ENCODE measurements at regions not wholly inside any gene's neighbourhood (a gene's known extent, or its start where the extent isn't known, plus 50 kb on each side); places are given as distances from the start of the nearest gene placed in this dataset.

DNA sequence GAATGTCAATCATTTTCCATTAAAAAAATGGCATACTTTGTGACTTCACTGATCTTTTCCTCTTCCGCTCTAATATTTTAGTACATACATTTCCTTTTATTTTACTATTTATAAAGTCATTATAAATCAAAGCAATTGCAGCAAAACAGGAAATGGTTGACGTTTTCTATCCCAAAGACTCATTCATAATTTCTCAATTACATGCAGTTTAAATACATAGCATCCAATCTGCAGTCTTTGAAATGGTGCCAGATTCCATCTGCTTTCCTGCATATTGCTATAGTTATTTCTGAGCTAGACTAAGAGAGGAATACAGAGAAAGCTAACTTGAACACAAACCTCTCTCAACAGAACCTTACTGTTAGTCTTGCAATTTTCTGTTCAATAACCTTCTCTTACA lies 179.8 kb downstream of the ZPLD1 start:
- TF ChIP-seq, protein P1, sequence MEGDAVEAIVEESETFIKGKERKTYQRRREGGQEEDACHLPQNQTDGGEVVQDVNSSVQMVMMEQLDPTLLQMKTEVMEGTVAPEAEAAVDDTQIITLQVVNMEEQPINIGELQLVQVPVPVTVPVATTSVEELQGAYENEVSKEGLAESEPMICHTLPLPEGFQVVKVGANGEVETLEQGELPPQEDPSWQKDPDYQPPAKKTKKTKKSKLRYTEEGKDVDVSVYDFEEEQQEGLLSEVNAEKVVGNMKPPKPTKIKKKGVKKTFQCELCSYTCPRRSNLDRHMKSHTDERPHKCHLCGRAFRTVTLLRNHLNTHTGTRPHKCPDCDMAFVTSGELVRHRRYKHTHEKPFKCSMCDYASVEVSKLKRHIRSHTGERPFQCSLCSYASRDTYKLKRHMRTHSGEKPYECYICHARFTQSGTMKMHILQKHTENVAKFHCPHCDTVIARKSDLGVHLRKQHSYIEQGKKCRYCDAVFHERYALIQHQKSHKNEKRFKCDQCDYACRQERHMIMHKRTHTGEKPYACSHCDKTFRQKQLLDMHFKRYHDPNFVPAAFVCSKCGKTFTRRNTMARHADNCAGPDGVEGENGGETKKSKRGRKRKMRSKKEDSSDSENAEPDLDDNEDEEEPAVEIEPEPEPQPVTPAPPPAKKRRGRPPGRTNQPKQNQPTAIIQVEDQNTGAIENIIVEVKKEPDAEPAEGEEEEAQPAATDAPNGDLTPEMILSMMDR (IDR thresholded peaks at IDR 0.05; ENCODE audit: insufficient read depth, low read depth, low read length) = no peak
- ChIA-PET CTCF (no interaction called here), POLR2A (interaction anchor here (0.6 kb wide), 1 partner anchor 1044 kb away, joined by 3 read pairs; no protein-coding TSS in a partner anchor)
- no peaks in the 10 kb centered on the region for H3K36me3 ChIP-seq (ENCODE audit: control insufficient read depth, insufficient read depth, low read length)
- no peak overlapping the region for H3K4me3 ChIP-seq (ENCODE audit: low read depth, low read length)
- no peaks in the 10 kb centered on the region for H3K27me3 ChIP-seq (ENCODE audit: control insufficient read depth, insufficient read depth, low read length)
- DNase-seq (ENCODE audit: low read depth) = no peak

DNA sequence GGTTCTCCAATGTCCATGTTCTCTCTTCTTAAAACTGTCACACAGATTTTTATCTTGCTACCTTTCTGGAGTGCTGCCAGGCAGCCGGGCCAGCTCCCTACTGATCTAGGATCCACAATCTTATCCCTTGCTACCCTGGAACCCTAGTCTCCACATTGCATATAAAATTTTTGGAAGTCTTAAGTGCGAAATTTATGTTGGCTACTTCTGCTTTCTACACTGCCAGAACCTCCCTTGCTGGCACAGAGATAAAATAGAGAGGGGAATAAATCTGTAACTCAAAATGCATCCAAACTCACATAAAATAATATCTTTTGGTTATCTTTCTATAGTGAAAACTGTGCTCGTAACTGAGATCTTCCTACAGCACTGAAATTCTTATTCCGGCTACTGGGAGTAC lies 182.6 kb downstream of the ZPLD1 start:
- DNase-seq (ENCODE audit: low read depth) = no peak
- TF ChIP-seq, protein P1 (IDR thresholded peaks at IDR 0.05; ENCODE audit: insufficient read depth, low read depth, low read length) = no peak
- Histone ChIP-seq H3K36me3 (ENCODE audit: control insufficient read depth, insufficient read depth, low read length) (no peaks in the 10 kb centered on the region), H3K27me3 (ENCODE audit: control insufficient read depth, insufficient read depth, low read length) (no peaks in the 10 kb centered on the region), H3K4me3 (ENCODE audit: low read depth, low read length) (no peak overlapping the region)
- POLR2A ChIA-PET = no interaction called here
- CTCF ChIA-PET = no interaction called here

DNA sequence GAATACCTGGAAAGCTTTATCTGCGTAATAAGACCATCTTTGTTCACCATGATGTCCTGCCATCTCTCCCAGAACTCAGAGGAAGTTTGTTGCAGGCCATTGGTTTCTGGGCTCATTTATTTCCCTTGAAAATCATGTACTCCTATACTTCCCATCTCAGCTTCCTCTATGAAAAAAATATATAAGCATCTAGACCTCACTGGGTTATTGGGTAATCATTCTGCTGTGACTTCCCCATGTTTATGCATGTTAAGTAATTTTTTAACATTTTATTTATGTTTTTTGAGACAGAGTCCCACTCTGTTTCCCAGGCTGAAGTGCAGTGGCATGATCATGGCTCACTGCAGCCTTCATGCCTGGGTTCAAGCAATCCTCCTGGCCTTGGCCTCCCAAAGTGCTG lies 184.5 kb downstream of the ZPLD1 start:
- CTCF ChIA-PET = no interaction called here
- Histone ChIP-seq H3K4me3 (ENCODE audit: low read depth, low read length) (no peak overlapping the region), H3K36me3 (ENCODE audit: control insufficient read depth, insufficient read depth, low read length) (no peaks in the 10 kb centered on the region), H3K27me3 (ENCODE audit: control insufficient read depth, insufficient read depth, low read length) (no peaks in the 10 kb centered on the region)
- TF ChIP-seq, protein P1 (IDR thresholded peaks at IDR 0.05; ENCODE audit: insufficient read depth, low read depth, low read length) = no peak
- POLR2A ChIA-PET = no interaction called here
- no peak for DNase-seq (ENCODE audit: low read depth)

DNA sequence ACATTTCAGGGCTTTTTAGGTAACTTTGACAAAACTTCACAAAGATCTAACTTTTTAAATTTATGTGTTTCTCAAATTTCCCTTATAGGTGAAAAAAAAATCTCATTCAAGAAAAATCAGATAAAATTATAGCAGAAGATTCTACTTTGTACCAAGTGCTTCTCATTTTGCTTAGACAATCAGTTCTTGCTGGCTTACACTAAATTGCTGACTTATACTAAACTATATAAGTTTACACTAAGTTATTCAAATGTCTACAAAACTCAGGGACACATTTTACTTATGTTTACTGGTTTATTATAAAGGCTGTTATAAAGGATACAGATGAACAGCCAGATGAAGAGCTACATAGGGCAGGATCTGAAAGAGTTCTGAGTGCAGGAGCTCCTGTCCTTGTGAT lies 195.1 kb downstream of the ZPLD1 start:
- CTCF ChIA-PET = no interaction called here
- TF ChIP-seq, protein P1 (IDR thresholded peaks at IDR 0.05; ENCODE audit: insufficient read depth, low read depth, low read length) = no peak
- POLR2A ChIA-PET = no interaction called here

DNA sequence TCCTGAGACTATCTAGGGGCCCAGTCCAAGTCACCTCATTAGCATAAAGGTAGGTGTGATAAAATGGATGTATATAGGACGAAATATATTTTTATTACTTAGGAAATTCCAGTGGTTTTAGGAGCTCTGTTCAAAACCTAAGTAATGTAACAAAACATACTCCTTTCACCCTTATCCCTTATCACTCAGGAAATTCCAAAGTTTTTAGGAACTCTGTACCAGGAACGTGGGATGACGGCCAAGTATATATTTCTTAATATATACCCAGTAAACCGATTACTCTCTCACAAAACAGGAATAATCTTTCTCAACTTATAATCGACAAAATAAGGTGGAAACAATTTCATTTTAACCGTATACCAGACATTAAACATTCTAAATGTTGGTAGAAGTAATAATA lies 195.7 kb downstream of the ZPLD1 start:
- ChIA-PET CTCF (no interaction called here), POLR2A (no interaction called here)
- TF ChIP-seq, protein P1 (IDR thresholded peaks at IDR 0.05; ENCODE audit: insufficient read depth, low read depth, low read length) = no peak
- DNase-seq (ENCODE audit: low read depth) = no peak
- Histone ChIP-seq H3K4me3 (ENCODE audit: low read depth, low read length) (no peak overlapping the region), H3K27me3 (ENCODE audit: control insufficient read depth, insufficient read depth, low read length) (no peaks in the 10 kb centered on the region), H3K36me3 (ENCODE audit: control insufficient read depth, insufficient read depth, low read length) (no peaks in the 10 kb centered on the region)

More for the DNA sequence above, 195.1 kb downstream of the ZPLD1 start:
- DNase-seq (ENCODE audit: low read depth) = no peak
- H3K36me3 ChIP-seq (ENCODE audit: control insufficient read depth, insufficient read depth, low read length) = no peaks in the 10 kb centered on the region
- no peak overlapping the region for H3K4me3 ChIP-seq (ENCODE audit: low read depth, low read length)
- H3K27me3 ChIP-seq (ENCODE audit: control insufficient read depth, insufficient read depth, low read length) = no peaks in the 10 kb centered on the region

Measured in BJ (cell line).